DND-41 (cell line): ENCODE measurements at regions not wholly inside any gene's neighbourhood (a gene's known extent, or its start where the extent isn't known, plus 50 kb on each side); places are given as distances from the start of the nearest gene placed in this dataset.

Source experiments
- CTCF ChIP-seq: IDR thresholded peaks from 2 replicates; pipeline ENCODE4 v1.5.1; 2012; ENCODE audit warnings: borderline replicate concordance, low read length, moderate library complexity, mild to moderate bottlenecking; ENCODE audit not compliant: poor library complexity, severe bottlenecking; ENCODE audit errors: extremely low read depth
- EZH2 ChIP-seq: IDR thresholded peaks from 3 replicates; pipeline ENCODE4 v1.6.1; 2012; ENCODE audit warnings: borderline replicate concordance, low read depth, mild to moderate bottlenecking, moderate library complexity, low read length, inconsistent platforms; ENCODE audit not compliant: severe bottlenecking

- no peak for TF ChIP-seq CTCF
- no peak for TF ChIP-seq EZH2
These were observed 467.8 kb upstream of the ARGLU1 start for GRCh38 chr13:107035778-107036177.
